HG03135 (cell line): ENCODE measurements at regions not wholly inside any gene's neighbourhood (a gene's known extent, or its start where the extent isn't known, plus 50 kb on each side); places are given as distances from the start of the nearest gene placed in this dataset.
A peak's percentile ranks its signal among the peaks of the same experiment; 100 is the strongest.

Experiments used
- ATAC-seq: cut with Tn5 transposase; IDR thresholded peaks from one replicate; pipeline ENCODE4 v1.9.1; 2021; ENCODE audit warnings: mild to moderate bottlenecking, moderate library complexity; ENCODE audit not compliant: unreplicated experiment

DNA sequence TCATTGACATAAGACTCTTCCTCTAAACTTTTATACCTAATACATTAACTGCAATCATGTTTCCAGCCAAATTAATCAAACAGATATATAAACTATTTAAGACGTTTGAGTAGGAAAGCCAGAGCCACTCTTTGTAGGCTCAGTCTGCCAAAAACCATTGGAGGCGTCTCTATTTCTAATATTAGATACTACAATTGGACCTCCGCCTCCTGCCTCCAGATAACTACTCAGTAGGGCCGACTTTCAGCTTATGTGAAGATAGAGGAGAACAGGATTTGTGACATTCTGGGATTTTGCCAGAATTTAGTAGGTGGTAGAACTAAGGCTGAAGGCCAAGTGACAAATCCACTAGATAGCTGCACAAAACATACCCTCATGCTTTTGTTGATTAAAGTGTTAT, 463.0 kb downstream of the CETN3 start:
- no peak for ATAC-seq

DNA sequence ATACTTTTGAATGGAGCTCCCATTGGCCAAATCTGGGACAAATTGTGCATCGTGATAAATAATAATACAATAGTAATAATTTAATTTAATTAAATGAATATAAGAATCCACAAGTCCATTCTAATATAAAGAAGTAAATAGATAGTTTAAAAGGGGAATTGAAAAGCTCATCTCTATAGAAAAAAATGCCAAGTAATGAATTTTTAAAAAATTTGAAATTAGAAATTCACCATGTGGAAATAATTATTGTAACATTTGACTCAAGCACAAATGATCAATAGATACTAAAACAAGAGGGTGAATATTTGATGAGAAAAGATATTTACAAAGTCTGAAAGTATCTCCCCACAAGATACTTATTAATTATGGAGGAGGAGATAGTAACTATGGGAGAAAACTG, 467.4 kb downstream of the CETN3 start:
- no peak for ATAC-seq

- no peak for ATAC-seq
Observed at GRCh38 chr5:89936576-89936975, 473.0 kb downstream of the CETN3 start.

DNA sequence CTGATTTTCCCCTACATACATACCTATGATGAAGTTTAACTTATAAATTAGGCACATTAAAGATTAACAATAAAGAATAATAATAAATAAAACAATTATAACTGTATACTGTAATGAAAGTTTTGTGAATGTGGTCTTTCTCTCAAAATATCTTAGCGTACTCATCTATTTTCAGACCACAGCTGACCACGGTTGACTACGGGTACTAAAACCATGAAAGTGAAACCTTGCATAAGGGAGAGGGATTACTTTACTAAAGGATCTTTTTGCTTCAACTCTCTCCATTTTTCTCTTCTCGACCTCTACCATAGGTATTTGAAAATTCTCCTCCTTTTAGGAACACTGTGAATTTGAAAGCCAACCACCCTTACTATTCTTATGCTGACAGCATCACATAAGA, 475.5 kb downstream of the CETN3 start:
- ATAC-seq: peak; percentile 56

GRCh38 chr5:89932771-89933181, 476.8 kb downstream of the CETN3 start:
- no peak for ATAC-seq

- peak; percentile 73 for ATAC-seq
Observed at GRCh38 chr5:89930591-89931392, 478.8 kb downstream of the CETN3 start.

GRCh38 chr5:89929834-89930233, 479.7 kb downstream of the CETN3 start:
- no peak for ATAC-seq

DNA sequence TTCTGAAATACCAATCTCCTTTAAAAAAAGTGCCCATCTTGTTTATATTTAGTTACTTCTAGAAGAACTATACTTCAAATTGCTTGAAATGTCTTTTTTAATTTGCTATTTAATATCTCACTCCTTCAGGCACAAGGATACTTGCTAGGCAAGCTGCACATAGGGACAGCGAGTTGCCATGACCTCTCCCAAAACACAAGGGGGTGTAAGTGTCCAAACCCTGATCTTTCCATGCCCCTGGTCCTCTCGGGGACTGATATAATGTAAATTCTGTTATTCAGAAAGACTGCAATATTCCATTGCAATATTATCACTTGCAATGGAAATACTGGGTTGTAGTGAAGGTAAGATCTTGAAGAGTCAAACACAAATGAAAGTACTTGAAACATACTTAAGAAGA, 480.4 kb downstream of the CETN3 start:
- no peak for ATAC-seq

GRCh38 chr5:89922161-89922560, 487.4 kb downstream of the CETN3 start:
- ATAC-seq: no peak

DNA sequence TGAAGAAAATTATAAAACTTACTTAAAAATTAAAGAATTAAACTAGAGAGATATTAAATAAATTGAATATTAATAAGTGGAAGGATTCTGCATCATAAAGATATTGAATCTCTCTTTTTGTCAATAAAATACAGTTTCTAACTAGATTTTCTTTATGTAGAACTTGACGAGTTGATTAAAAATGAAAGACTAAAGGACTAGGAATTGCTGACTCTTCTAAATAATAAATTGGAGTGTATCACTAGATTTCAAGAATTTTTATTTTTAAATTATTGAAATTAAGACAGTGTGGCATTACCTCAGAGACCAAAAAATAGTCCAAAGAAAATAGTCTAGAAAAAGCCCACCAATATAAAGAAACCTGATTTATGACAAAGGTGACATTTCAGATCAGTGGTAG, 492.4 kb downstream of the CETN3 start:
- ATAC-seq: no peak

GRCh38 chr5:89916131-89916530, 493.4 kb downstream of the CETN3 start:
- no peak for ATAC-seq

DNA sequence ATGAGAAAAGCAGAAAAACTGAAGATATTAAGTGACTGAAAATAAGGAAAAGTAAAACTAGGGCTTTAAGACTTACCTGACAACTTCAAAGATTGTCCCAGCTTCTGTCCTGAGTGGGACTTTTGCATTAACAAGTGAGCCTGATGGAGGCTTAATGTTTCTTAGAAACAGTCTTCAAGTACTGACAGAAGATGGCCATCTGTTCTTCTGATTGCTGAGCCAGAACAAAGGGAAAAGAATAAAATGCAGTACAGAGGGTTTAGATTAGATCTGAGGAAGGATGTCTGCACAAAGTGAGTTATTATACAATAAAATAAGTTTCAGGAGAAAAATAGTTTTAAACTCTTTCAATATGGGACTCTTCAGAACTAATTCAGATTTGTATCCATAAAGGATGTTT, 500.7 kb downstream of the CETN3 start:
- ATAC-seq: no peak

- ATAC-seq: no peak
Observed at GRCh38 chr5:89904442-89904841, 505.1 kb downstream of the CETN3 start.

DNA sequence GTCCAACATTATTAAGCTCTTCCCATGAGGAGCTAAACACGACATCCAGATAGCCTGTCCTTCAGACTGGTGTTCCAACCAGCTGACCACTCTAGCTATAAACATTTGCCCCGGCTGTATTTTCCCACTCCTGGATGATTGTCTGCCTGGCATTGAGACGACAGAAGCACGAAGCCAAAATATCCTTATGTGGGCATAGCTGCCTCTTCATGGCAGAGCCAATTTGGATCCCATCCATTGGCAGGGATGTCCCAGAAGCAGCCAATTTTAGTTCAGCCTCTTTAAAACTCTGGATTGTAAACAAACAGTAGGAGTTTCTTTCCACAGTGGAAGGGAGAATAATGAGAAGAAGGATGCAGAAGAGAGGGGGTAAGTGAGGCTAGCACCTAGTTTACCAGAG, 507.6 kb downstream of the CETN3 start:
- ATAC-seq: no peak

- no peak for ATAC-seq
Observed at GRCh38 chr5:89901346-89901745, 508.2 kb downstream of the CETN3 start.

DNA sequence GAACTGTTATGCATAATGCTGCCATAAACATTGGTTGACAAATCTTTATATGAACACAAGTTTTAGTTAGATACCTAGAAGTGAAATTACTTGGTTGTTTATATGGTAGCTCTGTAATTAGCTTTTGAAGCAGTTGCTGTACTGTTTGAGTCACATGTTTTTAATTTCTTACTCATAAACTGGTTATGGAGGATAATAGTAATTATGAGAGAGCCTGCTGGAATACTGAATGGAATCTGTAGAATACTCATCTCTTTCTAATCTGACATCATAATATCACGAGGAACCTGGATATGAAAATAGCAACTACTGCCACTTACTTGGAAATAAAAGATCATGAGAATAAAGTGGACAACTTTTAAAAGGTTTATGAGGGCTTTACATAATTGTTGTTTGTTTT, 509.2 kb downstream of the CETN3 start:
- no peak for ATAC-seq

DNA sequence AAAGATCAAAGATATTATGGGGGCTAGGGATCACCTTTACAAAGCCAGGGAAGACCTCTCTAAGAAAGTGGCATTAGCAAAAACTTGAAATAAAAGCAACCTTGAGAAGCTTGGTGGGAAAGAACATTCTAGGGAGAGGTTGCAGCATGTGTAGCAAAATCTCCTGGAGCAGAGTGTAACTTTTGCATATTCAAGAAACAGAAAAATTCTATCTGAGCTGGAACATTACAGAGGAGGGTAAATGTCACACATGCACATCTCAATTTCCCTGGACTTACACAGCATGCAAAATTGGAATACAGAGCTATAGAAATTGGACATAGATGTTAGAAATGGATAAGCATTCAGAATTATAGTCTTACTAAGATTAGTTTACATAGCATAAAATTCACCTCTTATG, 510.0 kb downstream of the CETN3 start:
- ATAC-seq: no peak

DNA sequence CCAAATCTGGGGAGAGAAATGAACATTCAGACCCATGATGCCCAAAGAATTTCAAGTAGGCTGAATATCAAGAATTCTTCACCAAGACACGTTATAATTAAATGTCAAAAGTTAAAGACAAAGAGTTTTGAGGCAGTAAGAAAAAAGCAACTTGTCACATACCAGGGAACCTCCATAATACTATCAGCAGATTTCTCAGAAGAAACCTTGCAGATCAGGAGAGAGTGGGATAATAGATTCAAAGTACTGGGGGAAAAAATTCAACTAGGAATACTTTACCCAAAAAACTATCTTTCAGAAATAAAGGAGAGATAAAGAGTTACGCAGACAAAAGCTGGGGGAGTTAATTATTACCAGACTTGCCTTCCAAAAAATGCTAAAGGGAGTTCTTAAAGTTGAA, 516.0 kb downstream of the CETN3 start:
- ATAC-seq: no peak

GRCh38 chr5:89885670-89886069, 523.9 kb downstream of the CETN3 start:
- ATAC-seq: no peak

DNA sequence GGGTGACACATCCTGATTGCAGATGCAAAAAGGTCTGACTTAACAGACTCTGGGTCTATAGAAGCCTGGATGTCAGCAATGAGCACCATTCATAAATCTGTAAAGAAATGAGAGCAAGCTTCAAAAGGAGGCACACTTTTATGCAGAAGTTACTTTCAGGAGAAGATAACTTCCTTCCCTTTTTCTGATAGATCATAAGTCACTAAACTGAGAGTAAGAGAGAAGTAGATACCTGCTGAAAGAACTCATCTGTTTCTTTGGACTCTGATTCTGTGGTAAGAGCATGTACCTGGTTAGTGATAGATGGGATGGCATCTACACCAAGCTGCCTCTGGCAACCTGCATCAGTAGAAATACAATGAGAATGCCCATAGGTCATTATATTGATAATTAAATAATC, 525.6 kb downstream of the CETN3 start:
- ATAC-seq: no peak

- ATAC-seq: no peak
Observed at GRCh38 chr5:89878140-89879132, 531.1 kb downstream of the CETN3 start.

DNA sequence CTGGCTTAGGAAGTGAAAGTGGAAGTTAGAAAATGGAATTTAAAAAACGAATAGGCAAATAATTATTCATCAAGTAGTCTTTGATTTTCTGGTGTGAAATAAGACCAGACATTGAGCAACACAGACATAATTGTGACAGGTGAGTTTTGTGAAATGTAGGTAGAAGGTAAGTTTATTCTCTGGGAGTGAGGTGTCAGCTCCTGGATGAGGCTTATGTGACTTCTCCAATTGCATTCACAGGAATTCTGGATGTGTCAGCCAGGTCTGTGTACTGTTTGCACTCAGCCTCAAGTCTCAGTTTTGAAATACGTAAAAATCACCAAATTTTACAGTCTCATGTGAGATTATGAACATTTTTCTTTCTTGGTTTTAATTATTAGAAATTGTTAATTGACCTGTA, 537.6 kb downstream of the CETN3 start:
- no peak for ATAC-seq
